Chondrocyte (in vitro differentiated cells): ENCODE measurements at regions not wholly inside any gene's neighbourhood (a gene's known extent, or its start where the extent isn't known, plus 50 kb on each side); places are given as distances from the start of the nearest gene placed in this dataset.
A peak's percentile ranks its signal among the peaks of the same experiment; 100 is the strongest.

Source experiments
- DNase-seq: peaks from one replicate; pipeline ENCODE4 v3.0.0; 2021; ENCODE audit warnings: mixed read lengths, low spot score
- H3K27ac Mint-ChIP-seq: one replicate; pipeline ENCODE4 v1.8.0; 2021; ENCODE audit warnings: mild to moderate bottlenecking, moderate library complexity, mixed read lengths; ENCODE audit not compliant: unreplicated experiment
- H3K27me3 Mint-ChIP-seq: 2 replicates; pipeline ENCODE4 v1.8.0; 2021; ENCODE audit warnings: low read depth, mixed read lengths
- H3K36me3 Mint-ChIP-seq: 2 replicates; pipeline ENCODE4 v1.8.0; 2021; ENCODE audit warnings: low read depth, mixed read lengths
- H3K4me1 Mint-ChIP-seq: 2 replicates; pipeline ENCODE4 v1.8.0; 2021; ENCODE audit warnings: low read depth, mild to moderate bottlenecking, mixed read lengths
- H3K4me3 Mint-ChIP-seq: one replicate; pipeline ENCODE4 v1.8.0; 2021; ENCODE audit warnings: mild to moderate bottlenecking, moderate library complexity, mixed read lengths; ENCODE audit not compliant: unreplicated experiment
- H3K9me3 Mint-ChIP-seq: 2 replicates; pipeline ENCODE4 v1.8.0; 2021; ENCODE audit warnings: low read depth, mixed read lengths
- CTCF ChIP-seq: fragments of 200-600 bp; sonication (generic); IDR thresholded peaks from 2 replicates; pipeline ENCODE4 v1.5.0; 2021; ENCODE audit warnings: antibody characterized with exemption, mild to moderate bottlenecking, moderate library complexity

DNA sequence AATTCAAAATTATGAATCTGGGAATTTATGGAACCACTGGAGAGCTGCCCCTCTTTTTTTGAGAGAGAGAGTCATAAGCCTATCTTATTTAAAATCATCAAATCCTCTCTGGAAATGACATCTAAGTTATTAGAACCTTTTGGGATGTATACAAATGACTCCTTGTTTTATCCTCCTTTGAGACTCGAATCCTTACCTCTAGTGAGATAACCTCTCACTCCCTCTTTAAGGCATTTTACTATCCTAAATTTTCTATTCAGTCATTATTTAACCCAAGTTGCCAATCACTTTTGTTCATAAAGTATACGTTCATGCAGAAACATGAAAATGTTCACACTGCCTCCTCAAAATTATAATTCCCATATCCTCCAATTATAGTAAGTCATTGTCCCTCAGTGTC is 313.6 kb upstream of the C1orf87 start:
- no peaks in the 10 kb centered on the region for H3K27me3 Mint-ChIP-seq
- peaks cover 5% of the 10 kb centered on the region for H3K9me3 Mint-ChIP-seq
- no peak overlapping the region for H3K4me3 Mint-ChIP-seq
- H3K27ac Mint-ChIP-seq, result no peak overlapping the region
- H3K36me3 Mint-ChIP-seq, result peaks cover 1% of the 10 kb centered on the region
- DNase-seq, result no peak
- TF ChIP-seq CTCF, result no peak
- peaks cover 20% of the 10 kb centered on the region for H3K4me1 Mint-ChIP-seq

DNA sequence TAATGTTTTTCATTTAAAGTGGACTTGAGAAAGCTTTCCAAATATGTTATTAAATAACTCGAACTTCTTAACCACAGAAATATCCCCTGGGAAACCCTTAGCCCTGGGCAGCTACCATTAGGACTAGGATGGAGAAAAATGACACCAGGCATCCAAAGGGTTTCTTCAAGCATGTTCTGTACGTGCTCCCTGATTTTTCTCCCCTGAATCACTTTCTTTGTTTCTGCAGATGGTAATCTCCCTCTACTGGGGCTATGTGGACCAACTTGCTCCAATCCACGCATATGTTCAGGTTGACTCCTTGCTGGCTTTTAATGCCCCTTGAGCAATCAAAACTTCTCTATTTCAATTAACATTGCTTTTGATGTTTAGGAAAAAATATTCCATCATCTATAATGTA is 312.7 kb upstream of the C1orf87 start:
- peak; percentile 72 for TF ChIP-seq CTCF
- no peak overlapping the region for H3K4me3 Mint-ChIP-seq
- H3K9me3 Mint-ChIP-seq, result peaks cover 5% of the 10 kb centered on the region
- DNase-seq, result no peak
- H3K27ac Mint-ChIP-seq, result no peak overlapping the region
- H3K27me3 Mint-ChIP-seq, result no peaks in the 10 kb centered on the region
- H3K4me1 Mint-ChIP-seq, result peaks cover 19% of the 10 kb centered on the region
- peaks cover 1% of the 10 kb centered on the region for H3K36me3 Mint-ChIP-seq

GRCh38 chr1:60376196-60376595 is 302.6 kb upstream of the C1orf87 start:
- Mint-ChIP-seq H3K4me1 (no peaks in the 10 kb centered on the region), H3K4me3 (no peak overlapping the region), H3K27me3 (peaks cover 3% of the 10 kb centered on the region), H3K27ac (no peak overlapping the region), H3K36me3 (no peaks in the 10 kb centered on the region), H3K9me3 (peaks cover 4% of the 10 kb centered on the region)
- no peak for DNase-seq
- no peak for TF ChIP-seq CTCF

- Mint-ChIP-seq H3K27me3 (peaks cover 3% of the 10 kb centered on the region), H3K27ac (no peak overlapping the region), H3K36me3 (no peaks in the 10 kb centered on the region), H3K4me1 (no peaks in the 10 kb centered on the region), H3K4me3 (no peak overlapping the region), H3K9me3 (peaks cover 9% of the 10 kb centered on the region)
- no peak for DNase-seq
- TF ChIP-seq CTCF, result no peak
Measured at GRCh38 chr1:60374537-60374936, 301.0 kb upstream of the C1orf87 start.

- Mint-ChIP-seq H3K36me3 (no peaks in the 10 kb centered on the region), H3K27me3 (peaks cover 2% of the 10 kb centered on the region), H3K4me1 (peaks cover 5% of the 10 kb centered on the region), H3K27ac (no peak overlapping the region), H3K4me3 (peak overlapping the region; percentile 34), H3K9me3 (peaks cover 9% of the 10 kb centered on the region)
- DNase-seq, result peak; percentile 65
- TF ChIP-seq CTCF, result no peak
Measured at GRCh38 chr1:60367532-60367931, 294.0 kb upstream of the C1orf87 start.
